ENCODE measurements at regions not wholly inside any gene's neighbourhood (a gene's known extent, or its start where the extent isn't known, plus 50 kb on each side); places are given as distances from the start of the nearest gene placed in this dataset.

- DNase-seq (ENCODE audit: low spot score), result no peak
- Histone ChIP-seq H3K27ac (ENCODE audit: extremely low read length, insufficient read depth, low read length) (no peak overlapping the region), H3K4me2 (ENCODE audit: low read depth, low read length) (no peak overlapping the region), H3K36me3 (replicated peaks in 1 of 2; ENCODE audit: control insufficient read depth in 1 of 2, insufficient read depth in 2 of 2, low read length in 2 of 2) (no peaks in the 10 kb centered on the region), H3K4me3 (replicated peaks in 1 of 3; ENCODE audit: insufficient read depth in 1 of 3, low read depth in 2 of 3, low read length in 3 of 3) (no peak overlapping the region), H3K27me3 (ENCODE audit: control insufficient read depth in 1 of 2, insufficient read depth in 2 of 2, low read length in 2 of 2) (0 out of 5 replicates have a peak, but pooled peaks cover 0 to 3% of the 10 kb centered on the region in 2 experiments), H2AFZ (ENCODE audit: low read length) (no peak overlapping the region), H4K20me1 (ENCODE audit: insufficient read depth, low read length) (no peaks in the 10 kb centered on the region), H3K4me1 (ENCODE audit: insufficient read depth, low read length) (no peaks in the 10 kb centered on the region), H3K79me2 (ENCODE audit: insufficient read depth, low read length) (no peaks in the 10 kb centered on the region), H3K9ac (ENCODE audit: insufficient read depth, low read depth, low read length) (no peak overlapping the region), H3K9me3 (ENCODE audit: low read length) (no peaks in the 10 kb centered on the region)
- no peak for FAIRE-seq
- no TSS peak for BruUV-seq (replicated peaks)
- intact Hi-C loops (cut with micrococcal nuclease; ENCODE audit: unreplicated experiment), result no loop called here
- ATAC-seq, result no peak
- in situ Hi-C loops (cut with HindIII; ENCODE audit: extremely low pct_ligation_motif_present, low pct_unique_long_range_greater_than_20kb), result no loop called here
- ChIA-PET CTCF (ENCODE audit: low intra/inter-chr PET ratio, low total read pairs) (no interaction called here), POLR2A (no interaction called here)
- WGBS (ENCODE audit: low lambda C conversion rate), result 12% methylated on average over 2 of the region's 2 CpGs
- TF ChIP-seq CCAR2 (optimal IDR thresholded peaks at IDR 0.05; ENCODE audit: low read depth, low read length), result no peak
- TF ChIP-seq, protein P1, sequence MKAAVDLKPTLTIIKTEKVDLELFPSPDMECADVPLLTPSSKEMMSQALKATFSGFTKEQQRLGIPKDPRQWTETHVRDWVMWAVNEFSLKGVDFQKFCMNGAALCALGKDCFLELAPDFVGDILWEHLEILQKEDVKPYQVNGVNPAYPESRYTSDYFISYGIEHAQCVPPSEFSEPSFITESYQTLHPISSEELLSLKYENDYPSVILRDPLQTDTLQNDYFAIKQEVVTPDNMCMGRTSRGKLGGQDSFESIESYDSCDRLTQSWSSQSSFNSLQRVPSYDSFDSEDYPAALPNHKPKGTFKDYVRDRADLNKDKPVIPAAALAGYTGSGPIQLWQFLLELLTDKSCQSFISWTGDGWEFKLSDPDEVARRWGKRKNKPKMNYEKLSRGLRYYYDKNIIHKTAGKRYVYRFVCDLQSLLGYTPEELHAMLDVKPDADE (CRISPR knock-in tag; IDR thresholded peaks at IDR 0.05), result no peak
- no peak for TF ChIP-seq ZBTB46 (CRISPR knock-in tag; IDR thresholded peaks at IDR 0.05; ENCODE audit: borderline replicate concordance)
- TF ChIP-seq TSC22D2 (CRISPR knock-in tag; IDR thresholded peaks at IDR 0.05; ENCODE audit: borderline replicate concordance), result no peak
- no peak for TF ChIP-seq ZSCAN31 (CRISPR knock-in tag; IDR thresholded peaks at IDR 0.05; ENCODE audit: low read depth)
- TF ChIP-seq ZNF446 (CRISPR knock-in tag; IDR thresholded peaks at IDR 0.05), result no peak
- no peak for TF ChIP-seq ATF2 (CRISPR knock-in tag; IDR thresholded peaks at IDR 0.05)
- TF ChIP-seq ZNF382 (CRISPR knock-in tag; IDR thresholded peaks at IDR 0.05; ENCODE audit: borderline replicate concordance), result no peak
- no peak for TF ChIP-seq RAD21 (CRISPR knock-in tag; IDR thresholded peaks at IDR 0.05)
- TF ChIP-seq ZFP62 (CRISPR knock-in tag; IDR thresholded peaks at IDR 0.05), result no peak
- no peak for TF ChIP-seq ZNF841 (CRISPR knock-in tag; IDR thresholded peaks at IDR 0.05; ENCODE audit: borderline replicate concordance)
- TF ChIP-seq, protein P2, sequence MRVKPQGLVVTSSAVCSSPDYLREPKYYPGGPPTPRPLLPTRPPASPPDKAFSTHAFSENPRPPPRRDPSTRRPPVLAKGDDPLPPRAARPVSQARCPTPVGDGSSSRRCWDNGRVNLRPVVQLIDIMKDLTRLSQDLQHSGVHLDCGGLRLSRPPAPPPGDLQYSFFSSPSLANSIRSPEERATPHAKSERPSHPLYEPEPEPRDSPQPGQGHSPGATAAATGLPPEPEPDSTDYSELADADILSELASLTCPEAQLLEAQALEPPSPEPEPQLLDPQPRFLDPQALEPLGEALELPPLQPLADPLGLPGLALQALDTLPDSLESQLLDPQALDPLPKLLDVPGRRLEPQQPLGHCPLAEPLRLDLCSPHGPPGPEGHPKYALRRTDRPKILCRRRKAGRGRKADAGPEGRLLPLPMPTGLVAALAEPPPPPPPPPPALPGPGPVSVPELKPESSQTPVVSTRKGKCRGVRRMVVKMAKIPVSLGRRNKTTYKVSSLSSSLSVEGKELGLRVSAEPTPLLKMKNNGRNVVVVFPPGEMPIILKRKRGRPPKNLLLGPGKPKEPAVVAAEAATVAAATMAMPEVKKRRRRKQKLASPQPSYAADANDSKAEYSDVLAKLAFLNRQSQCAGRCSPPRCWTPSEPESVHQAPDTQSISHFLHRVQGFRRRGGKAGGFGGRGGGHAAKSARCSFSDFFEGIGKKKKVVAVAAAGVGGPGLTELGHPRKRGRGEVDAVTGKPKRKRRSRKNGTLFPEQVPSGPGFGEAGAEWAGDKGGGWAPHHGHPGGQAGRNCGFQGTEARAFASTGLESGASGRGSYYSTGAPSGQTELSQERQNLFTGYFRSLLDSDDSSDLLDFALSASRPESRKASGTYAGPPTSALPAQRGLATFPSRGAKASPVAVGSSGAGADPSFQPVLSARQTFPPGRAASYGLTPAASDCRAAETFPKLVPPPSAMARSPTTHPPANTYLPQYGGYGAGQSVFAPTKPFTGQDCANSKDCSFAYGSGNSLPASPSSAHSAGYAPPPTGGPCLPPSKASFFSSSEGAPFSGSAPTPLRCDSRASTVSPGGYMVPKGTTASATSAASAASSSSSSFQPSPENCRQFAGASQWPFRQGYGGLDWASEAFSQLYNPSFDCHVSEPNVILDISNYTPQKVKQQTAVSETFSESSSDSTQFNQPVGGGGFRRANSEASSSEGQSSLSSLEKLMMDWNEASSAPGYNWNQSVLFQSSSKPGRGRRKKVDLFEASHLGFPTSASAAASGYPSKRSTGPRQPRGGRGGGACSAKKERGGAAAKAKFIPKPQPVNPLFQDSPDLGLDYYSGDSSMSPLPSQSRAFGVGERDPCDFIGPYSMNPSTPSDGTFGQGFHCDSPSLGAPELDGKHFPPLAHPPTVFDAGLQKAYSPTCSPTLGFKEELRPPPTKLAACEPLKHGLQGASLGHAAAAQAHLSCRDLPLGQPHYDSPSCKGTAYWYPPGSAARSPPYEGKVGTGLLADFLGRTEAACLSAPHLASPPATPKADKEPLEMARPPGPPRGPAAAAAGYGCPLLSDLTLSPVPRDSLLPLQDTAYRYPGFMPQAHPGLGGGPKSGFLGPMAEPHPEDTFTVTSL (CRISPR knock-in tag; IDR thresholded peaks at IDR 0.05; ENCODE audit: borderline replicate concordance), result no peak
- TF ChIP-seq, protein P3, sequence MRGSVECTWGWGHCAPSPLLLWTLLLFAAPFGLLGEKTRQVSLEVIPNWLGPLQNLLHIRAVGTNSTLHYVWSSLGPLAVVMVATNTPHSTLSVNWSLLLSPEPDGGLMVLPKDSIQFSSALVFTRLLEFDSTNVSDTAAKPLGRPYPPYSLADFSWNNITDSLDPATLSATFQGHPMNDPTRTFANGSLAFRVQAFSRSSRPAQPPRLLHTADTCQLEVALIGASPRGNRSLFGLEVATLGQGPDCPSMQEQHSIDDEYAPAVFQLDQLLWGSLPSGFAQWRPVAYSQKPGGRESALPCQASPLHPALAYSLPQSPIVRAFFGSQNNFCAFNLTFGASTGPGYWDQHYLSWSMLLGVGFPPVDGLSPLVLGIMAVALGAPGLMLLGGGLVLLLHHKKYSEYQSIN (CRISPR knock-in tag; IDR thresholded peaks at IDR 0.05; ENCODE audit: borderline replicate concordance), result no peak
Measured at GRCh38 chr21:35238119-35238518, 189.0 kb upstream of the RUNX1 start.

Measured in HepG2 (cell line).